GM12878 (cell line): ENCODE measurements at regions not wholly inside any gene's neighbourhood (a gene's known extent, or its start where the extent isn't known, plus 50 kb on each side); places are given as distances from the start of the nearest gene placed in this dataset.

Experiments
- ATAC-seq: fragments of 200-7000 bp; cut with Tn5 transposase; 3 replicates; pipeline ENCODE4 v1.9.1; 2020; ENCODE audit warnings: mild to moderate bottlenecking, moderate library complexity
- BruUV-seq: library from RNA; stranded (reverse); fragments of 400-500 nt; replicated peaks from 2 replicates; lab custom pipeline; 2021; lab: Mats Ljungman, UMichigan
- CTCF ChIA-PET: fragments of 300-600 bp; sonication (Branson Sonifier 250); formaldehyde crosslinking; extraction: SDS; loops from one replicate; lab custom pipeline; 2021; ENCODE audit warnings: inconsistent platforms; lab: Yijun Ruan, JAX
- POLR2A ChIA-PET: fragments of 350-600 bp; formaldehyde crosslinking; extraction: SDS; loops from one replicate; lab custom pipeline; 2021; ENCODE audit warnings: inconsistent platforms; lab: Charles Lee
- RAD21 ChIA-PET: fragments of 300-600 bp; sonication (Branson Sonifier 250); formaldehyde crosslinking; loops from one replicate; lab custom pipeline; 2023; ENCODE audit warnings: antibody characterized with exemption; ENCODE audit not compliant: unreplicated experiment; lab: Charles Lee
- SMC1A ChIA-PET: fragments of 300-600 bp; sonication (Branson Sonifier 250); formaldehyde crosslinking; loops from one replicate; lab custom pipeline; 2023; ENCODE audit not compliant: unreplicated experiment, uncharacterized antibody; lab: Charles Lee
- DNase-seq: peaks from one replicate; pipeline ENCODE4 v3.0.0-alpha.2; 2011; ENCODE audit warnings: low read depth, low spot score
- FAIRE-seq: peaks from 3 replicates; lab custom pipeline; 2011; peaks lifted over from hg19 to GRCh38; lab: Jason Lieb, UNC
- H2AFZ ChIP-seq: 2 replicates; pipeline ENCODE4 v1.6.0; 2011; ENCODE audit warnings: low read depth, low read length, control low read depth; ENCODE audit not compliant: control insufficient read depth
- H3K27ac ChIP-seq: 2 replicates; pipeline ENCODE4 v1.5.1; 2011; ENCODE audit warnings: control low read depth; ENCODE audit not compliant: control insufficient read depth, insufficient read depth
- H3K27me3 ChIP-seq, 2 experiments: replicated peaks in 1 of 2; 2 replicates each; pipeline versions ENCODE4 v1.6.0 to v1.6.1; 2011; ENCODE audit warnings: low read length in 1 of 2; ENCODE audit not compliant: control insufficient read depth in 2 of 2, insufficient read depth in 2 of 2
- H3K36me3 ChIP-seq, 2 experiments: 2 replicates each; pipeline ENCODE4 v1.5.1; 2011; ENCODE audit warnings: low read length in 1 of 2; ENCODE audit not compliant: control insufficient read depth in 2 of 2, insufficient read depth in 2 of 2
- H3K4me1 ChIP-seq: 2 replicates; pipeline ENCODE4 v1.6.1; 2011; ENCODE audit warnings: mild to moderate bottlenecking, low read length, moderate library complexity, mixed read lengths; ENCODE audit not compliant: control insufficient read depth, insufficient read depth
- H3K4me2 ChIP-seq: 2 replicates; pipeline ENCODE4 v1.6.0; 2011; ENCODE audit warnings: control low read depth; ENCODE audit not compliant: control insufficient read depth, insufficient read depth
- H3K4me3 ChIP-seq: fragments of 200-600 bp; sonication (generic); 2 replicates; pipeline ENCODE4 v1.5.1; 2016
- H3K79me2 ChIP-seq: 2 replicates; pipeline ENCODE4 v1.6.0; 2011; ENCODE audit warnings: low read length; ENCODE audit not compliant: control insufficient read depth, insufficient read depth
- H3K9ac ChIP-seq: 2 replicates; pipeline ENCODE4 v1.8.0; 2011; ENCODE audit warnings: low read length, control low read depth, mixed read lengths; ENCODE audit not compliant: control insufficient read depth, insufficient read depth
- H3K9me3 ChIP-seq: replicated peaks from 3 replicates; pipeline ENCODE4 v1.5.1; 2011; ENCODE audit warnings: mild to moderate bottlenecking, low read length; ENCODE audit not compliant: control insufficient read depth, insufficient read depth
- H4K20me1 ChIP-seq: 2 replicates; pipeline ENCODE4 v1.6.0; 2011; ENCODE audit not compliant: control insufficient read depth, insufficient read depth
- FOXM1 ChIP-seq: IDR thresholded peaks from 2 replicates; pipeline ENCODE4 v1.6.1; 2012; ENCODE audit warnings: low read depth, mild to moderate bottlenecking, inconsistent platforms, low read length, moderate library complexity
- IKZF2 ChIP-seq, 2 experiments: fragments of 450-650 bp; IDR thresholded peaks; 2 replicates each; pipeline ENCODE4 v1.6.1; 2017; ENCODE audit warnings: mild to moderate bottlenecking in 2 of 2, moderate library complexity in 2 of 2
- NR2C1 ChIP-seq: fragments of 450-650 bp; IDR thresholded peaks from 2 replicates; pipeline ENCODE4 v1.6.1; 2017; ENCODE audit warnings: antibody characterized with exemption, mild to moderate bottlenecking, moderate library complexity
- SIN3A ChIP-seq: IDR thresholded peaks from 2 replicates; pipeline ENCODE4 v1.6.1; 2012; ENCODE audit warnings: low read depth, low read length, improper control_type of control experiment
- SKIL ChIP-seq: fragments of 450-650 bp; IDR thresholded peaks from 2 replicates; pipeline ENCODE4 v1.6.1; 2017; ENCODE audit warnings: mild to moderate bottlenecking, low read depth, inconsistent platforms; ENCODE audit not compliant: poor library complexity, severe bottlenecking
- STAT1 ChIP-seq: fragments of 450-650 bp; conservative IDR thresholded peaks from 2 replicates; pipeline ENCODE4 v1.6.1; 2014; ENCODE audit warnings: antibody characterized with exemption, mild to moderate bottlenecking
- WGBS: methylation state at CpG from one replicate; pipeline ENCODE4 v1.1.6; 2016; ENCODE audit warnings: low lambda C conversion rate; ENCODE audit not compliant: insufficient replicate concordance, insufficient coverage; ENCODE audit errors: missing lambda C conversion rate; 5-methylcytosine and 5-hydroxymethylcytosine counted together
- in situ Hi-C: fragments of 300-500 bp; cut with MboI; formaldehyde crosslinking; loops from 9 replicates; pipeline ENCODE4 v1.14.3; 2018; ENCODE audit warnings: mixed read lengths
- intact Hi-C: fragments of 100-400 bp; cut with micrococcal nuclease; formaldehyde crosslinking; loops from one replicate; pipeline ENCODE4 v1.14.2; 2022; ENCODE audit not compliant: unreplicated experiment

- intact Hi-C loops, result no loop called here
- Histone ChIP-seq H2AFZ (no peak overlapping the region), H3K9ac (no peak overlapping the region), H3K79me2 (no peaks in the 10 kb centered on the region), H3K27ac (no peak overlapping the region), H3K4me2 (no peak overlapping the region), H4K20me1 (no peaks in the 10 kb centered on the region), H3K27me3 (no peaks in the 10 kb centered on the region; a peak in 1 of 4 replicates), H3K9me3 (no peaks in the 10 kb centered on the region), H3K36me3 (no peaks in the 10 kb centered on the region), H3K4me3 (no peak overlapping the region), H3K4me1 (no peaks in the 10 kb centered on the region)
- DNase-seq, result no peak
- ATAC-seq, result no peak
- BruUV-seq, result no TSS peak
- no peak for FAIRE-seq
- RAD21 ChIA-PET, result no interaction called here
- POLR2A ChIA-PET, result no interaction called here
- in situ Hi-C loops, result no loop called here
- SMC1A ChIA-PET, result no interaction called here
- WGBS, result 58% methylated on average over 2 of the region's 2 CpGs
- TF ChIP-seq IKZF2 (IDR thresholded peaks at IDR 0.05) (no peak), SKIL (no peak), SIN3A (no peak), FOXM1 (no peak), NR2C1 (no peak), STAT1 (no peak)
- TF ChIP-seq, all 136 proteins: peak for 0
- CTCF ChIA-PET, result interaction anchor here (0.7 kb wide), 1 partner anchor 16 kb away, joined by 3 read pairs; no protein-coding TSS in a partner anchor
Observed at GRCh38 chr4:54954656-54955388, 170.6 kb downstream of the KDR start.
